Lower lobe of right lung (tissue), 2 donors: ENCODE measurements at regions not wholly inside any gene's neighbourhood (a gene's known extent, or its start where the extent isn't known, plus 50 kb on each side); places are given as distances from the start of the nearest gene placed in this dataset.

Experiments used
- ATAC-seq, 2 donors: fragments of 200-7000 bp; cut with Tn5 transposase; one replicate each; pipeline ENCODE4 v1.9.1; 2020 to 2022; ENCODE audit warnings: mild to moderate bottlenecking in 2 of 2, moderate library complexity in 2 of 2
- DNase-seq: peaks from one replicate; pipeline ENCODE4 v3.0.0-alpha.2; 2020
- H3K27ac ChIP-seq: fragments of 200-600 bp; one replicate; pipeline ENCODE4 v1.8.0; 2022
- H3K27me3 ChIP-seq: fragments of 200-600 bp; one replicate; pipeline ENCODE4 v1.8.0; 2022; ENCODE audit warnings: low read depth
- H3K36me3 ChIP-seq: fragments of 200-600 bp; one replicate; pipeline ENCODE4 v1.8.0; 2022; ENCODE audit warnings: mild to moderate bottlenecking
- H3K4me1 ChIP-seq: fragments of 200-600 bp; one replicate; pipeline ENCODE4 v1.8.0; 2022
- H3K4me3 ChIP-seq: fragments of 200-600 bp; one replicate; pipeline ENCODE4 v1.8.0; 2022; ENCODE audit warnings: mild to moderate bottlenecking
- H3K9me3 ChIP-seq: fragments of 200-600 bp; one replicate; pipeline ENCODE4 v1.8.0; 2022
- intact Hi-C: fragments of 100-400 bp; cut with DNase I; formaldehyde crosslinking; loops from one replicate; pipeline ENCODE4 v1.11.0; 2022
- TF ChIP-seq, protein P1 (sequence below): fragments of 200-600 bp; IDR thresholded peaks from one replicate; pipeline ENCODE4 v1.8.0; 2022; ENCODE audit warnings: antibody characterized with exemption, mild to moderate bottlenecking
- donor health status: DM: no; HTN: yes; CAD: no; lungs with severe emphysema.

GRCh38 chr5:121031491-121031890 is 567.4 kb downstream of the PRR16 start:
- Histone ChIP-seq H3K9me3 (no peaks in the 10 kb centered on the region), H3K27ac (no peak overlapping the region), H3K4me1 (no peaks in the 10 kb centered on the region), H3K4me3 (no peak overlapping the region), H3K27me3 (no peaks in the 10 kb centered on the region), H3K36me3 (no peaks in the 10 kb centered on the region)
- no peak for ATAC-seq
- TF ChIP-seq, protein P1, sequence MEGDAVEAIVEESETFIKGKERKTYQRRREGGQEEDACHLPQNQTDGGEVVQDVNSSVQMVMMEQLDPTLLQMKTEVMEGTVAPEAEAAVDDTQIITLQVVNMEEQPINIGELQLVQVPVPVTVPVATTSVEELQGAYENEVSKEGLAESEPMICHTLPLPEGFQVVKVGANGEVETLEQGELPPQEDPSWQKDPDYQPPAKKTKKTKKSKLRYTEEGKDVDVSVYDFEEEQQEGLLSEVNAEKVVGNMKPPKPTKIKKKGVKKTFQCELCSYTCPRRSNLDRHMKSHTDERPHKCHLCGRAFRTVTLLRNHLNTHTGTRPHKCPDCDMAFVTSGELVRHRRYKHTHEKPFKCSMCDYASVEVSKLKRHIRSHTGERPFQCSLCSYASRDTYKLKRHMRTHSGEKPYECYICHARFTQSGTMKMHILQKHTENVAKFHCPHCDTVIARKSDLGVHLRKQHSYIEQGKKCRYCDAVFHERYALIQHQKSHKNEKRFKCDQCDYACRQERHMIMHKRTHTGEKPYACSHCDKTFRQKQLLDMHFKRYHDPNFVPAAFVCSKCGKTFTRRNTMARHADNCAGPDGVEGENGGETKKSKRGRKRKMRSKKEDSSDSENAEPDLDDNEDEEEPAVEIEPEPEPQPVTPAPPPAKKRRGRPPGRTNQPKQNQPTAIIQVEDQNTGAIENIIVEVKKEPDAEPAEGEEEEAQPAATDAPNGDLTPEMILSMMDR = no peak
- intact Hi-C loops = no loop called here
- no peak for DNase-seq

- ATAC-seq = no peak
- Histone ChIP-seq H3K4me3 (no peak overlapping the region), H3K9me3 (no peaks in the 10 kb centered on the region), H3K4me1 (no peaks in the 10 kb centered on the region), H3K27me3 (no peaks in the 10 kb centered on the region), H3K36me3 (no peaks in the 10 kb centered on the region), H3K27ac (no peak overlapping the region)
- no peak for DNase-seq
- intact Hi-C loops = no loop called here
- TF ChIP-seq, protein P1 = no peak
Observed at GRCh38 chr5:121033334-121033733, 569.2 kb downstream of the PRR16 start.

DNA sequence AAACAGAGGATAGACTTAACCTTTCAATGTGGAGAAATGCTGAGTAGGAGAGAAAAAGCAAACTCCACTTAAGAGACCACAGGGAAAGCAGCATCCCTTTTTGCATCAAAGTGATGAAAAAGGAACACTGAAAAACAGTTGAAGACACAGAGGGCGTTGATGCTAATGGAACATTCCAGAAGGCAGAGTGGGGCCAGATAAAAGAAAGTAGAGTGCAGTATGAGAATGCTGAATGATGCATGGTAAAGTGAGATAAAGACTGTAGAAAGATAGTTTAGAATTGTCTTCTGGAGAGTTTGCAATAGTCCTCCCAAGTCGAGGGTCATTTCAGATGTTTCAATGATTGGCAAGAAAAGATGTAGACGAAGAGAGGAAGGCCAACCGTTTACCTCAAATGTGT is 574.3 kb downstream of the PRR16 start:
- no peak overlapping the region for H3K4me3 ChIP-seq
- no peak for ATAC-seq
- TF ChIP-seq, protein P1 = no peak

GRCh38 chr5:121049971-121050370 is 585.9 kb downstream of the PRR16 start:
- no peak overlapping the region for H3K27ac ChIP-seq
- TF ChIP-seq, protein P1 = no peak

More for the DNA sequence above, 574.3 kb downstream of the PRR16 start:
- H3K27ac ChIP-seq = no peak overlapping the region
- H3K9me3 ChIP-seq = no peaks in the 10 kb centered on the region
- intact Hi-C loops = no loop called here
- no peaks in the 10 kb centered on the region for H3K4me1 ChIP-seq
- H3K36me3 ChIP-seq = no peaks in the 10 kb centered on the region
- DNase-seq = no peak
- no peaks in the 10 kb centered on the region for H3K27me3 ChIP-seq

GRCh38 chr5:121053055-121053985 is 589.2 kb downstream of the PRR16 start:
- Histone ChIP-seq H3K36me3 (no peaks in the 10 kb centered on the region), H3K27ac (no peak overlapping the region), H3K9me3 (no peaks in the 10 kb centered on the region), H3K27me3 (no peaks in the 10 kb centered on the region), H3K4me3 (no peak overlapping the region), H3K4me1 (no peaks in the 10 kb centered on the region)
- TF ChIP-seq, protein P1 = no peak
- no peak for DNase-seq
- no peak for ATAC-seq
- intact Hi-C loops = no loop called here

More at GRCh38 chr5:121049971-121050370, 585.9 kb downstream of the PRR16 start:
- DNase-seq (no peak), ATAC-seq (no peak)
- Histone ChIP-seq H3K4me3 (no peak overlapping the region), H3K4me1 (no peaks in the 10 kb centered on the region), H3K9me3 (no peaks in the 10 kb centered on the region), H3K36me3 (no peaks in the 10 kb centered on the region), H3K27me3 (no peaks in the 10 kb centered on the region)
- intact Hi-C loops = no loop called here
